Mesendoderm (in vitro differentiated cells): ENCODE measurements at regions not wholly inside any gene's neighbourhood (a gene's known extent, or its start where the extent isn't known, plus 50 kb on each side); places are given as distances from the start of the nearest gene placed in this dataset.

Experiments used
- DNase-seq: peaks from one replicate; pipeline ENCODE4 v3.0.0; 2013
- H2AK5ac ChIP-seq: 2 replicates; pipeline ENCODE4 v1.6.1; 2013; ENCODE audit warnings: low read length, inconsistent platforms
- H2BK120ac ChIP-seq: 2 replicates; pipeline ENCODE4 v1.6.1; 2013; ENCODE audit warnings: low read depth, mild to moderate bottlenecking, low read length, moderate library complexity, mixed read lengths
- H2BK15ac ChIP-seq: replicated peaks from 2 replicates; pipeline ENCODE4 v1.6.1; 2013; ENCODE audit warnings: low read depth, mild to moderate bottlenecking, moderate library complexity
- H2BK5ac ChIP-seq: 2 replicates; pipeline ENCODE4 v1.6.1; 2013; ENCODE audit warnings: low read length, inconsistent platforms
- H3K18ac ChIP-seq: 2 replicates; pipeline ENCODE4 v1.6.1; 2013; ENCODE audit warnings: mild to moderate bottlenecking, low read length, mixed read lengths
- H3K23ac ChIP-seq: one replicate; pipeline ENCODE4 v1.6.1; 2013; ENCODE audit warnings: low read length
- H3K27ac ChIP-seq: 2 replicates; pipeline ENCODE4 v1.5.1; 2013; ENCODE audit warnings: low read depth, mild to moderate bottlenecking, inconsistent platforms, low read length, moderate library complexity
- H3K27me3 ChIP-seq: 2 replicates; pipeline ENCODE4 v1.6.1; 2013; ENCODE audit warnings: low read length, control low read depth, mild to moderate bottlenecking, inconsistent platforms; ENCODE audit not compliant: insufficient read depth, poor library complexity
- H3K36me3 ChIP-seq: 2 replicates; pipeline ENCODE4 v1.6.1; 2013; ENCODE audit warnings: low read length, inconsistent platforms; ENCODE audit not compliant: control insufficient read depth, insufficient read depth
- H3K4ac ChIP-seq: one replicate; pipeline ENCODE4 v1.6.1; 2013; ENCODE audit warnings: low read depth, mild to moderate bottlenecking, low read length, moderate library complexity
- H3K4me1 ChIP-seq: 2 replicates; pipeline ENCODE4 v1.6.1; 2013; ENCODE audit warnings: low read depth, low read length, inconsistent platforms; ENCODE audit not compliant: control insufficient read depth
- H3K4me2 ChIP-seq: 2 replicates; pipeline ENCODE4 v1.6.1; 2013; ENCODE audit warnings: low read length
- H3K4me3 ChIP-seq: 2 replicates; pipeline ENCODE4 v1.5.1; 2013; ENCODE audit warnings: mild to moderate bottlenecking, low read length
- H3K56ac ChIP-seq: one replicate; pipeline ENCODE4 v1.6.1; 2013; ENCODE audit warnings: low read length
- H3K79me1 ChIP-seq: 2 replicates; pipeline ENCODE4 v1.6.1; 2013; ENCODE audit warnings: low read length, inconsistent platforms
- H3K79me2 ChIP-seq: 2 replicates; pipeline ENCODE4 v1.6.1; 2013; ENCODE audit warnings: mild to moderate bottlenecking, low read length; ENCODE audit not compliant: control insufficient read depth, insufficient read depth
- H3K9ac ChIP-seq: 2 replicates; pipeline ENCODE4 v1.6.1; 2013; ENCODE audit warnings: low read length, inconsistent platforms
- H4K5ac ChIP-seq: one replicate; pipeline ENCODE4 v1.6.1; 2013; ENCODE audit warnings: low read length
- H4K8ac ChIP-seq: one replicate; pipeline ENCODE4 v1.6.1; 2013; ENCODE audit warnings: low read depth, mild to moderate bottlenecking, control low read depth, low read length, moderate library complexity
- WGBS: extraction: QIAGEN DNeasy Blood & Tissue Kit; methylation state at CpG from one replicate; pipeline ENCODE4 v1.1.7; 2013; ENCODE audit warnings: low lambda C conversion rate, missing lambda C conversion rate; ENCODE audit not compliant: insufficient coverage; ENCODE audit errors: extremely low coverage; 5-methylcytosine and 5-hydroxymethylcytosine counted together

- H4K5ac ChIP-seq = no peak overlapping the region
Measured at GRCh38 chr6:169881976-169882375, 130.6 kb downstream of the ERMARD start.

GRCh38 chr6:169881398-169881797 is 130.0 kb downstream of the ERMARD start:
- H3K79me2 ChIP-seq = no peaks in the 10 kb centered on the region
- no peak overlapping the region for H3K4me3 ChIP-seq
- H3K4ac ChIP-seq = no peak overlapping the region
- no CpG with 5 or more reads among the region's 10 CpGs for WGBS
- no peak overlapping the region for H3K23ac ChIP-seq
- H2BK15ac ChIP-seq = no peak overlapping the region
- H3K79me1 ChIP-seq = no peaks in the 10 kb centered on the region
- H3K36me3 ChIP-seq = no peaks in the 10 kb centered on the region
- no peak overlapping the region for H3K4me2 ChIP-seq
- H3K4me1 ChIP-seq = no peaks in the 10 kb centered on the region
- H3K9ac ChIP-seq = no peak overlapping the region
- no peaks in the 10 kb centered on the region for H3K27me3 ChIP-seq
- no peak overlapping the region for H3K56ac ChIP-seq
- H4K8ac ChIP-seq = no peak overlapping the region
- no peak overlapping the region for H2BK120ac ChIP-seq
- H2AK5ac ChIP-seq = no peak overlapping the region
- H3K27ac ChIP-seq = no peak overlapping the region
- H2BK5ac ChIP-seq = no peak overlapping the region
- DNase-seq = no peak
- no peak overlapping the region for H4K5ac ChIP-seq
- H3K18ac ChIP-seq = no peak overlapping the region

More at GRCh38 chr6:169881976-169882375, 130.6 kb downstream of the ERMARD start:
- Histone ChIP-seq H2BK5ac (no peak overlapping the region), H3K27me3 (no peaks in the 10 kb centered on the region), H3K4ac (no peak overlapping the region), H3K4me3 (no peak overlapping the region), H2BK120ac (no peak overlapping the region), H3K4me1 (no peaks in the 10 kb centered on the region), H3K79me2 (no peaks in the 10 kb centered on the region), H3K23ac (no peak overlapping the region), H2BK15ac (no peak overlapping the region), H3K27ac (no peak overlapping the region), H2AK5ac (no peak overlapping the region), H3K56ac (no peak overlapping the region), H4K8ac (no peak overlapping the region), H3K4me2 (no peak overlapping the region), H3K36me3 (no peaks in the 10 kb centered on the region), H3K79me1 (no peaks in the 10 kb centered on the region), H3K18ac (no peak overlapping the region), H3K9ac (no peak overlapping the region)
- no peak for DNase-seq
- WGBS = no CpG with 5 or more reads among the region's 13 CpGs

- Histone ChIP-seq H3K9ac (no peak overlapping the region), H3K79me2 (no peaks in the 10 kb centered on the region), H2BK120ac (no peak overlapping the region), H3K27me3 (no peaks in the 10 kb centered on the region), H3K4me3 (no peak overlapping the region), H3K18ac (no peak overlapping the region), H3K4me2 (no peak overlapping the region), H3K4me1 (no peaks in the 10 kb centered on the region), H3K27ac (no peak overlapping the region), H3K79me1 (no peaks in the 10 kb centered on the region), H3K4ac (no peak overlapping the region), H3K23ac (no peak overlapping the region), H2BK5ac (no peak overlapping the region), H3K56ac (no peak overlapping the region), H2AK5ac (no peak overlapping the region), H3K36me3 (no peaks in the 10 kb centered on the region), H4K5ac (no peak overlapping the region), H4K8ac (no peak overlapping the region), H2BK15ac (no peak overlapping the region)
- DNase-seq = no peak
- no CpG with 5 or more reads among the region's 6 CpGs for WGBS
Measured at GRCh38 chr6:169880516-169880915, 129.1 kb downstream of the ERMARD start.

GRCh38 chr6:169869301-169869700 is 117.9 kb downstream of the ERMARD start:
- Histone ChIP-seq H4K5ac (no peak overlapping the region), H3K36me3 (no peaks in the 10 kb centered on the region), H3K56ac (no peak overlapping the region), H2BK5ac (no peak overlapping the region), H3K4me2 (no peak overlapping the region), H3K23ac (no peak overlapping the region), H3K79me2 (no peaks in the 10 kb centered on the region), H3K18ac (no peak overlapping the region), H3K27ac (no peak overlapping the region), H3K4me1 (no peaks in the 10 kb centered on the region), H3K27me3 (no peaks in the 10 kb centered on the region), H2AK5ac (no peak overlapping the region), H3K4ac (no peak overlapping the region), H2BK120ac (no peak overlapping the region), H3K4me3 (no peak overlapping the region), H2BK15ac (no peak overlapping the region), H3K9ac (no peak overlapping the region), H3K79me1 (no peaks in the 10 kb centered on the region), H4K8ac (no peak overlapping the region)
- no peak for DNase-seq
- no CpG with 5 or more reads among the region's 11 CpGs for WGBS

DNA sequence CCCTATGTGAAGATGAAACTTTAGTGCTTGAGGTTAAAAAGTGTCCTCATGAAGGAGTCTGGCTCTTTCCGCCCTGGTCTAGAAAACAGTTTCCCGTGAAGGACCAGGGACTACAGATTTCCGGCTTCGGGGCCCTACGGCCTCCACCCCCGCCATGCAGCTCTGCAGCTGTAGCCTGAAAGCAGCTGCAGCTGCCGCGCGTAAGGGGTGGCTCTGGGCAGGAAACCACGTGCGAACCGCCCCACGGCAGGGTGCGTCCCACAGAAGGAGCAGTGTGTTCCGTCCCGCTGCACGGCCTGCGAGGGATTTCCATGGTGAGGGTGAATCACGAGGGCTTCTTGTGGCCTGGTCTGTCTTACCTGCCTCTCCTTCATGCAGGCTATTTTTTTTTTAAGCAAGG is 117.0 kb downstream of the ERMARD start:
- DNase-seq = no peak

GRCh38 chr6:169867751-169868191 is 116.3 kb downstream of the ERMARD start:
- H4K8ac ChIP-seq = no peak overlapping the region
- no peaks in the 10 kb centered on the region for H3K79me2 ChIP-seq
- H4K5ac ChIP-seq = no peak overlapping the region
- H3K23ac ChIP-seq = peak overlapping the region; percentile 3
- no peak overlapping the region for H3K4me3 ChIP-seq
- H3K36me3 ChIP-seq = no peaks in the 10 kb centered on the region
- H3K79me1 ChIP-seq = no peaks in the 10 kb centered on the region
- H2BK120ac ChIP-seq = no peak overlapping the region
- H3K18ac ChIP-seq = no peak overlapping the region
- no peak overlapping the region for H2AK5ac ChIP-seq
- DNase-seq = no peak
- H3K4me1 ChIP-seq = no peaks in the 10 kb centered on the region
- H3K27ac ChIP-seq = no peak overlapping the region
- H3K27me3 ChIP-seq = no peaks in the 10 kb centered on the region
- H3K4ac ChIP-seq = no peak overlapping the region
- no peak overlapping the region for H3K56ac ChIP-seq
- no peak overlapping the region for H3K9ac ChIP-seq
- no peak overlapping the region for H2BK5ac ChIP-seq
- H3K4me2 ChIP-seq = no peak overlapping the region
- WGBS = no CpG with 5 or more reads among the region's 12 CpGs
- no peak overlapping the region for H2BK15ac ChIP-seq

More for the DNA sequence above, 117.0 kb downstream of the ERMARD start:
- Histone ChIP-seq H3K4me2 (no peak overlapping the region), H2BK120ac (no peak overlapping the region), H4K8ac (no peak overlapping the region), H3K79me2 (no peaks in the 10 kb centered on the region), H2AK5ac (no peak overlapping the region), H2BK15ac (no peak overlapping the region), H3K27ac (no peak overlapping the region), H3K4me1 (no peaks in the 10 kb centered on the region), H3K23ac (no peak overlapping the region), H3K18ac (no peak overlapping the region), H2BK5ac (no peak overlapping the region), H3K56ac (no peak overlapping the region), H3K79me1 (no peaks in the 10 kb centered on the region), H3K4ac (no peak overlapping the region), H4K5ac (no peak overlapping the region), H3K27me3 (no peaks in the 10 kb centered on the region), H3K36me3 (no peaks in the 10 kb centered on the region), H3K9ac (no peak overlapping the region), H3K4me3 (no peak overlapping the region)
- whole genome bisulfite sequencing = no CpG with 5 or more reads among the region's 19 CpGs
